GM23338 (cell line): ENCODE measurements at regions not wholly inside any gene's neighbourhood (a gene's known extent, or its start where the extent isn't known, plus 50 kb on each side); places are given as distances from the start of the nearest gene placed in this dataset.

Source experiments
- ATAC-seq: fragments of 200-7000 bp; cut with Tn5 transposase; 3 replicates; pipeline ENCODE4 v1.9.1; 2020
- DNase-seq: peaks from one replicate; pipeline ENCODE4 v3.0.0-alpha.2; 2015; ENCODE audit warnings: low spot score
- H2AFZ ChIP-seq: fragments of 200-600 bp; sonication (generic); 2 replicates; pipeline ENCODE4 v1.8.0; 2016; ENCODE audit warnings: antibody characterized with exemption, mild to moderate bottlenecking, moderate library complexity
- H3F3A ChIP-seq: fragments of 200-600 bp; sonication (generic); replicated peaks from 2 replicates; pipeline ENCODE4 v1.8.0; 2017; ENCODE audit warnings: antibody characterized with exemption, mixed run types, low read depth
- H3K27ac ChIP-seq: fragments of 200-600 bp; sonication (generic); 2 replicates; pipeline ENCODE4 v1.6.1; 2016; ENCODE audit warnings: low read depth
- H3K27me3 ChIP-seq: fragments of 200-600 bp; sonication (generic); 2 replicates; pipeline ENCODE4 v1.8.0; 2016; ENCODE audit warnings: mild to moderate bottlenecking, mixed run types, moderate library complexity; ENCODE audit not compliant: insufficient read depth
- H3K36me3 ChIP-seq: fragments of 200-600 bp; sonication (generic); 2 replicates; pipeline ENCODE4 v1.8.0; 2016; ENCODE audit warnings: mild to moderate bottlenecking; ENCODE audit not compliant: insufficient read depth
- H3K4me1 ChIP-seq: fragments of 200-600 bp; sonication (generic); 2 replicates; pipeline ENCODE4 v1.8.0; 2016; ENCODE audit warnings: mild to moderate bottlenecking, moderate library complexity; ENCODE audit not compliant: insufficient read depth
- H3K4me2 ChIP-seq: fragments of 200-600 bp; sonication (generic); 2 replicates; pipeline ENCODE4 v1.7.1; 2017; ENCODE audit warnings: mixed run types
- H3K4me3 ChIP-seq: fragments of 200-600 bp; sonication (generic); 2 replicates; pipeline ENCODE4 v1.6.1; 2016; ENCODE audit warnings: mixed run types
- H3K79me2 ChIP-seq: fragments of 200-600 bp; sonication (generic); replicated peaks from 2 replicates; pipeline ENCODE4 v1.8.0; 2017; ENCODE audit warnings: mild to moderate bottlenecking; ENCODE audit not compliant: insufficient read depth
- H3K9me2 ChIP-seq: fragments of 200-600 bp; sonication (generic); 2 replicates; pipeline ENCODE4 v1.8.0; 2017; ENCODE audit not compliant: insufficient read depth
- H4K20me1 ChIP-seq: fragments of 200-600 bp; sonication (generic); replicated peaks from 2 replicates; pipeline ENCODE4 v1.8.0; 2017; ENCODE audit warnings: mild to moderate bottlenecking; ENCODE audit not compliant: insufficient read depth
- H3K27ac Mint-ChIP-seq: 2 replicates; pipeline ENCODE4 v1.8.0; 2020; ENCODE audit warnings: inconsistent platforms, mild to moderate bottlenecking, moderate library complexity, mixed read lengths
- H3K27me3 Mint-ChIP-seq: 3 replicates; pipeline ENCODE4 v1.8.0; 2022; ENCODE audit warnings: low read depth, mild to moderate bottlenecking, moderate library complexity, mixed read lengths, inconsistent platforms; ENCODE audit not compliant: insufficient read depth, poor library complexity
- H3K36me3 Mint-ChIP-seq: 3 replicates; pipeline ENCODE4 v1.8.0; 2021; ENCODE audit warnings: low read depth, mild to moderate bottlenecking, inconsistent platforms, moderate library complexity, mixed read lengths
- H3K4me1 Mint-ChIP-seq: 3 replicates; pipeline ENCODE4 v1.8.0; 2020; ENCODE audit warnings: mild to moderate bottlenecking, inconsistent platforms, mixed read lengths
- H3K4me3 Mint-ChIP-seq: 3 replicates; pipeline ENCODE4 v1.8.0; 2021; ENCODE audit warnings: moderate library complexity, mild to moderate bottlenecking, inconsistent platforms, mixed read lengths
- H3K9me3 Mint-ChIP-seq: 3 replicates; pipeline ENCODE4 v1.8.0; 2020; ENCODE audit warnings: moderate library complexity, mild to moderate bottlenecking, inconsistent platforms, mixed read lengths
- CREB1 ChIP-seq: fragments of 250-450 bp; sonication (Bioruptor Pico); IDR thresholded peaks from 2 replicates; pipeline ENCODE4 v1.5.0; 2020; ENCODE audit warnings: low read depth, mild to moderate bottlenecking, moderate library complexity
- EZH2 ChIP-seq: fragments of 200-600 bp; sonication (generic); IDR thresholded peaks from one replicate; pipeline ENCODE4 v1.8.0; 2017; ENCODE audit warnings: antibody characterized with exemption, mild to moderate bottlenecking, low read depth; ENCODE audit not compliant: unreplicated experiment
- EZH2phosphoT487 ChIP-seq: fragments of 200-600 bp; sonication (generic); IDR thresholded peaks from one replicate; pipeline ENCODE4 v1.8.1; 2018; ENCODE audit warnings: antibody characterized with exemption; ENCODE audit not compliant: unreplicated experiment
- JUNB ChIP-seq: IDR thresholded peaks from one replicate; pipeline ENCODE4 v1.6.1; 2016; ENCODE audit warnings: antibody characterized with exemption; ENCODE audit not compliant: unreplicated experiment
- NANOG ChIP-seq: IDR thresholded peaks from 2 replicates; pipeline ENCODE4 v1.6.1; 2016; ENCODE audit warnings: antibody characterized with exemption, borderline replicate concordance
- POLR2AphosphoS5 ChIP-seq: IDR thresholded peaks from 2 replicates; pipeline ENCODE4 v1.6.1; 2016; ENCODE audit warnings: antibody characterized with exemption, low read depth
- STAT1 ChIP-seq: IDR thresholded peaks from one replicate; pipeline ENCODE4 v1.6.1; 2016; ENCODE audit warnings: antibody characterized with exemption; ENCODE audit not compliant: unreplicated experiment
- ZNF114 ChIP-seq: fragments of 250-450 bp; sonication (Bioruptor Pico); IDR thresholded peaks from 2 replicates; pipeline ENCODE4 v1.5.0; 2020; ENCODE audit warnings: mild to moderate bottlenecking, moderate library complexity
- ZNF331 ChIP-seq: fragments of 250-450 bp; sonication (Bioruptor Pico); IDR thresholded peaks from 2 replicates; pipeline ENCODE4 v1.5.0; 2020; ENCODE audit warnings: low read depth, mild to moderate bottlenecking, moderate library complexity
- TF ChIP-seq, protein P1 (sequence below): IDR thresholded peaks from 2 replicates; pipeline ENCODE4 v1.6.1; 2016; ENCODE audit warnings: antibody characterized with exemption
- TF ChIP-seq, protein P2 (sequence below): IDR thresholded peaks from one replicate; pipeline ENCODE4 v1.6.1; 2018; ENCODE audit warnings: antibody characterized with exemption; ENCODE audit not compliant: unreplicated experiment
- TF ChIP-seq, protein P3 (sequence below), 2 experiments: fragments of 200-600 bp in 1 of 2; sonication (generic) in 1 of 2; conservative IDR thresholded peaks; 2 replicates each; pipeline versions ENCODE4 v1.5.1 to v1.6.1; 2016 to 2017; ENCODE audit warnings: antibody characterized with exemption in 2 of 2, low read depth in 2 of 2, mild to moderate bottlenecking in 2 of 2, moderate library complexity in 1 of 2
- TF ChIP-seq, protein P4 (sequence below): fragments of 250-450 bp; sonication (Bioruptor Pico); IDR thresholded peaks from 2 replicates; pipeline ENCODE4 v1.5.0; 2020; ENCODE audit warnings: mild to moderate bottlenecking, moderate library complexity

DNA sequence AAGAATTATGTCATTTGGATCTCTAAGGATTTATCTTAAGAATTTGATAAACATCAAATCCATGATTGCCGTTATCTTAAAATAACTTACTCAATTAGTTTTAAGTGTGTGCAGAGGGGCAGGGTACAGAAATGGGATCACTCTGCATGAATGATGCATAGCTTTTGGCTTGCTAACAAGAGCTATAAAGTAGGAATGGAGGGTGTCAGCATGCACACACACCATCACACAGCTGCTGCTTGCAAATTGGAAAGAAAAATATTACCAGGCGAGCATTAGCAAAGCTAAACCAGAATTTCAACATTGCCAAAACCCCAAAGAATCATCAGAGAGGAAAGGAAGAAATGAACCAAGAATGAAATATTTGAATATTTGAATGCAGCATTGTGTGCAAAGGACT lies 580.6 kb downstream of the LMO7 start:
- H3K4me2 ChIP-seq = no peak overlapping the region
- H3K9me2 ChIP-seq = peaks cover 10% of the 10 kb centered on the region
- ATAC-seq = no peak
- Mint-ChIP-seq H3K27ac (no peak overlapping the region), H3K4me1 (no peaks in the 10 kb centered on the region), H3K4me3 (no peak overlapping the region), H3K27me3 (no peaks in the 10 kb centered on the region), H3K36me3 (no peaks in the 10 kb centered on the region), H3K9me3 (no peaks in the 10 kb centered on the region)
- no peak overlapping the region for H2AFZ ChIP-seq
- TF ChIP-seq STAT1 (no peak), NANOG (no peak), ZNF114 (CRISPR knock-in tag) (no peak), ZNF331 (CRISPR knock-in tag) (no peak), POLR2AphosphoS5 (no peak), CREB1 (no peak), EZH2phosphoT487 (no peak), EZH2 (no peak), JUNB (no peak)
- TF ChIP-seq, protein P1, sequence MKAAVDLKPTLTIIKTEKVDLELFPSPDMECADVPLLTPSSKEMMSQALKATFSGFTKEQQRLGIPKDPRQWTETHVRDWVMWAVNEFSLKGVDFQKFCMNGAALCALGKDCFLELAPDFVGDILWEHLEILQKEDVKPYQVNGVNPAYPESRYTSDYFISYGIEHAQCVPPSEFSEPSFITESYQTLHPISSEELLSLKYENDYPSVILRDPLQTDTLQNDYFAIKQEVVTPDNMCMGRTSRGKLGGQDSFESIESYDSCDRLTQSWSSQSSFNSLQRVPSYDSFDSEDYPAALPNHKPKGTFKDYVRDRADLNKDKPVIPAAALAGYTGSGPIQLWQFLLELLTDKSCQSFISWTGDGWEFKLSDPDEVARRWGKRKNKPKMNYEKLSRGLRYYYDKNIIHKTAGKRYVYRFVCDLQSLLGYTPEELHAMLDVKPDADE = no peak
- TF ChIP-seq, protein P2, sequence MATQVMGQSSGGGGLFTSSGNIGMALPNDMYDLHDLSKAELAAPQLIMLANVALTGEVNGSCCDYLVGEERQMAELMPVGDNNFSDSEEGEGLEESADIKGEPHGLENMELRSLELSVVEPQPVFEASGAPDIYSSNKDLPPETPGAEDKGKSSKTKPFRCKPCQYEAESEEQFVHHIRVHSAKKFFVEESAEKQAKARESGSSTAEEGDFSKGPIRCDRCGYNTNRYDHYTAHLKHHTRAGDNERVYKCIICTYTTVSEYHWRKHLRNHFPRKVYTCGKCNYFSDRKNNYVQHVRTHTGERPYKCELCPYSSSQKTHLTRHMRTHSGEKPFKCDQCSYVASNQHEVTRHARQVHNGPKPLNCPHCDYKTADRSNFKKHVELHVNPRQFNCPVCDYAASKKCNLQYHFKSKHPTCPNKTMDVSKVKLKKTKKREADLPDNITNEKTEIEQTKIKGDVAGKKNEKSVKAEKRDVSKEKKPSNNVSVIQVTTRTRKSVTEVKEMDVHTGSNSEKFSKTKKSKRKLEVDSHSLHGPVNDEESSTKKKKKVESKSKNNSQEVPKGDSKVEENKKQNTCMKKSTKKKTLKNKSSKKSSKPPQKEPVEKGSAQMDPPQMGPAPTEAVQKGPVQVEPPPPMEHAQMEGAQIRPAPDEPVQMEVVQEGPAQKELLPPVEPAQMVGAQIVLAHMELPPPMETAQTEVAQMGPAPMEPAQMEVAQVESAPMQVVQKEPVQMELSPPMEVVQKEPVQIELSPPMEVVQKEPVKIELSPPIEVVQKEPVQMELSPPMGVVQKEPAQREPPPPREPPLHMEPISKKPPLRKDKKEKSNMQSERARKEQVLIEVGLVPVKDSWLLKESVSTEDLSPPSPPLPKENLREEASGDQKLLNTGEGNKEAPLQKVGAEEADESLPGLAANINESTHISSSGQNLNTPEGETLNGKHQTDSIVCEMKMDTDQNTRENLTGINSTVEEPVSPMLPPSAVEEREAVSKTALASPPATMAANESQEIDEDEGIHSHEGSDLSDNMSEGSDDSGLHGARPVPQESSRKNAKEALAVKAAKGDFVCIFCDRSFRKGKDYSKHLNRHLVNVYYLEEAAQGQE = no peak
- TF ChIP-seq, protein P3, sequence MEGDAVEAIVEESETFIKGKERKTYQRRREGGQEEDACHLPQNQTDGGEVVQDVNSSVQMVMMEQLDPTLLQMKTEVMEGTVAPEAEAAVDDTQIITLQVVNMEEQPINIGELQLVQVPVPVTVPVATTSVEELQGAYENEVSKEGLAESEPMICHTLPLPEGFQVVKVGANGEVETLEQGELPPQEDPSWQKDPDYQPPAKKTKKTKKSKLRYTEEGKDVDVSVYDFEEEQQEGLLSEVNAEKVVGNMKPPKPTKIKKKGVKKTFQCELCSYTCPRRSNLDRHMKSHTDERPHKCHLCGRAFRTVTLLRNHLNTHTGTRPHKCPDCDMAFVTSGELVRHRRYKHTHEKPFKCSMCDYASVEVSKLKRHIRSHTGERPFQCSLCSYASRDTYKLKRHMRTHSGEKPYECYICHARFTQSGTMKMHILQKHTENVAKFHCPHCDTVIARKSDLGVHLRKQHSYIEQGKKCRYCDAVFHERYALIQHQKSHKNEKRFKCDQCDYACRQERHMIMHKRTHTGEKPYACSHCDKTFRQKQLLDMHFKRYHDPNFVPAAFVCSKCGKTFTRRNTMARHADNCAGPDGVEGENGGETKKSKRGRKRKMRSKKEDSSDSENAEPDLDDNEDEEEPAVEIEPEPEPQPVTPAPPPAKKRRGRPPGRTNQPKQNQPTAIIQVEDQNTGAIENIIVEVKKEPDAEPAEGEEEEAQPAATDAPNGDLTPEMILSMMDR (conservative IDR thresholded peaks at IDR 0.05; ENCODE audit: low read depth in 2 of 2) = no peak
- TF ChIP-seq, protein P4, sequence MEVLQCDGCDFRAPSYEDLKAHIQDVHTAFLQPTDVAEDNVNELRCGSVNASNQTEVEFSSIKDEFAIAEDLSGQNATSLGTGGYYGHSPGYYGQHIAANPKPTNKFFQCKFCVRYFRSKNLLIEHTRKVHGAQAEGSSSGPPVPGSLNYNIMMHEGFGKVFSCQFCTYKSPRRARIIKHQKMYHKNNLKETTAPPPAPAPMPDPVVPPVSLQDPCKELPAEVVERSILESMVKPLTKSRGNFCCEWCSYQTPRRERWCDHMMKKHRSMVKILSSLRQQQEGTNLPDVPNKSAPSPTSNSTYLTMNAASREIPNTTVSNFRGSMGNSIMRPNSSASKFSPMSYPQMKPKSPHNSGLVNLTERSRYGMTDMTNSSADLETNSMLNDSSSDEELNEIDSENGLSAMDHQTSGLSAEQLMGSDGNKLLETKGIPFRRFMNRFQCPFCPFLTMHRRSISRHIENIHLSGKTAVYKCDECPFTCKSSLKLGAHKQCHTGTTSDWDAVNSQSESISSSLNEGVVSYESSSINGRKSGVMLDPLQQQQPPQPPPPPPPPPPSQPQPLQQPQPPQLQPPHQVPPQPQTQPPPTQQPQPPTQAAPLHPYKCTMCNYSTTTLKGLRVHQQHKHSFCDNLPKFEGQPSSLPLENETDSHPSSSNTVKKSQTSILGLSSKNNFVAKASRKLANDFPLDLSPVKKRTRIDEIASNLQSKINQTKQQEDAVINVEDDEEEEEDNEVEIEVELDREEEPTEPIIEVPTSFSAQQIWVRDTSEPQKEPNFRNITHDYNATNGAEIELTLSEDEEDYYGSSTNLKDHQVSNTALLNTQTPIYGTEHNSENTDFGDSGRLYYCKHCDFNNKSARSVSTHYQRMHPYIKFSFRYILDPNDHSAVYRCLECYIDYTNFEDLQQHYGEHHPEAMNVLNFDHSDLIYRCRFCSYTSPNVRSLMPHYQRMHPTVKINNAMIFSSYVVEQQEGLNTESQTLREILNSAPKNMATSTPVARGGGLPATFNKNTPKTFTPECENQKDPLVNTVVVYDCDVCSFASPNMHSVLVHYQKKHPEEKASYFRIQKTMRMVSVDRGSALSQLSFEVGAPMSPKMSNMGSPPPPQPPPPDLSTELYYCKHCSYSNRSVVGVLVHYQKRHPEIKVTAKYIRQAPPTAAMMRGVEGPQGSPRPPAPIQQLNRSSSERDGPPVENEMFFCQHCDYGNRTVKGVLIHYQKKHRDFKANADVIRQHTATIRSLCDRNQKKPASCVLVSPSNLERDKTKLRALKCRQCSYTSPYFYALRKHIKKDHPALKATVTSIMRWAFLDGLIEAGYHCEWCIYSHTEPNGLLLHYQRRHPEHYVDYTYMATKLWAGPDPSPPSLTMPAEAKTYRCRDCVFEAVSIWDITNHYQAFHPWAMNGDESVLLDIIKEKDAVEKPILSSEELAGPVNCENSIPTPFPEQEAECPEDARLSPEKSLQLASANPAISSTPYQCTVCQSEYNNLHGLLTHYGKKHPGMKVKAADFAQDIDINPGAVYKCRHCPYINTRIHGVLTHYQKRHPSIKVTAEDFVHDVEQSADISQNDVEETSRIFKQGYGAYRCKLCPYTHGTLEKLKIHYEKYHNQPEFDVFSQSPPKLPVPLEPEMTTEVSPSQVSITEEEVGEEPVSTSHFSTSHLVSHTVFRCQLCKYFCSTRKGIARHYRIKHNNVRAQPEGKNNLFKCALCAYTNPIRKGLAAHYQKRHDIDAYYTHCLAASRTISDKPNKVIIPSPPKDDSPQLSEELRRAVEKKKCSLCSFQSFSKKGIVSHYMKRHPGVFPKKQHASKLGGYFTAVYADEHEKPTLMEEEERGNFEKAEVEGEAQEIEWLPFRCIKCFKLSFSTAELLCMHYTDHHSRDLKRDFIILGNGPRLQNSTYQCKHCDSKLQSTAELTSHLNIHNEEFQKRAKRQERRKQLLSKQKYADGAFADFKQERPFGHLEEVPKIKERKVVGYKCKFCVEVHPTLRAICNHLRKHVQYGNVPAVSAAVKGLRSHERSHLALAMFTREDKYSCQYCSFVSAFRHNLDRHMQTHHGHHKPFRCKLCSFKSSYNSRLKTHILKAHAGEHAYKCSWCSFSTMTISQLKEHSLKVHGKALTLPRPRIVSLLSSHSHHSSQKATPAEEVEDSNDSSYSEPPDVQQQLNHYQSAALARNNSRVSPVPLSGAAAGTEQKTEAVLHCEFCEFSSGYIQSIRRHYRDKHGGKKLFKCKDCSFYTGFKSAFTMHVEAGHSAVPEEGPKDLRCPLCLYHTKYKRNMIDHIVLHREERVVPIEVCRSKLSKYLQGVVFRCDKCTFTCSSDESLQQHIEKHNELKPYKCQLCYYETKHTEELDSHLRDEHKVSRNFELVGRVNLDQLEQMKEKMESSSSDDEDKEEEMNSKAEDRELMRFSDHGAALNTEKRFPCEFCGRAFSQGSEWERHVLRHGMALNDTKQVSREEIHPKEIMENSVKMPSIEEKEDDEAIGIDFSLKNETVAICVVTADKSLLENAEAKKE (CRISPR knock-in tag) = no peak
- H3K27me3 ChIP-seq = no peaks in the 10 kb centered on the region
- no peaks in the 10 kb centered on the region for H3K4me1 ChIP-seq
- H3K36me3 ChIP-seq = no peaks in the 10 kb centered on the region
- no peak overlapping the region for H3K4me3 ChIP-seq
- H3K27ac ChIP-seq = no peak overlapping the region
- H3K79me2 ChIP-seq = no peaks in the 10 kb centered on the region
- H4K20me1 ChIP-seq = no peaks in the 10 kb centered on the region
- DNase-seq = no peak
- no peaks in the 10 kb centered on the region for H3F3A ChIP-seq
